Spleen (tissue), 11 donors: ENCODE measurements at regions not wholly inside any gene's neighbourhood (a gene's known extent, or its start where the extent isn't known, plus 50 kb on each side); places are given as distances from the start of the nearest gene placed in this dataset.
A peak's percentile ranks its signal among the peaks of the same experiment; 100 is the strongest.
"Not testable (repeated sequence)": the region's sequence is repeated elsewhere in the genome, so short reads cannot be mapped to it uniquely, and the experiment has no call there.

ENCODE experiments used
- DNase-seq: peaks from one replicate; pipeline ENCODE4 v3.0.0-alpha.2; 2020
- H3K27ac ChIP-seq, 8 donors: fragments of 200-600 bp; sonication (generic) in 7 of 8; 1 replicate in 4 of 8; 2 replicates in 4 of 8; pipeline versions ENCODE4 v1.5.0 to v1.8.0; 2016 to 2021; ENCODE audit warnings: inconsistent platforms in 4 of 8, mild to moderate bottlenecking in 4 of 8, moderate library complexity in 1 of 8
- H3K27me3 ChIP-seq, 7 donors: fragments of 200-600 bp; sonication (generic) in 6 of 7; replicated peaks in 1 of 7; 1 replicate in 4 of 7; 2 replicates in 3 of 7; pipeline versions ENCODE4 v1.5.0 to v1.8.0; 2016 to 2021; ENCODE audit warnings: inconsistent platforms in 3 of 7, mild to moderate bottlenecking in 1 of 7
- H3K36me3 ChIP-seq, 6 donors: fragments of 200-600 bp; sonication (generic) in 5 of 6; 1 replicate in 4 of 6; 2 replicates in 2 of 6; pipeline versions ENCODE4 v1.5.0 to v1.8.0; 2016 to 2021; ENCODE audit warnings: inconsistent platforms in 2 of 6
- H3K4me1 ChIP-seq, 6 donors: fragments of 200-600 bp; sonication (generic) in 5 of 6; 1 replicate in 3 of 6; 2 replicates in 3 of 6; pipeline versions ENCODE4 v1.5.0 to v1.8.0; 2016 to 2021; ENCODE audit warnings: inconsistent platforms in 3 of 6
- H3K4me3 ChIP-seq, 8 donors: fragments of 200-600 bp; sonication (generic) in 7 of 8; 1 replicate in 4 of 8; 2 replicates in 4 of 8; pipeline versions ENCODE4 v1.5.0 to v1.8.0; 2016 to 2021; ENCODE audit warnings: inconsistent platforms in 4 of 8, mild to moderate bottlenecking in 4 of 8, moderate library complexity in 2 of 8
- H3K9me3 ChIP-seq, 8 donors: fragments of 200-600 bp; sonication (generic) in 7 of 8; 1 replicate in 4 of 8; 2 replicates in 4 of 8; pipeline versions ENCODE4 v1.5.0 to v1.8.0; 2016 to 2021; ENCODE audit warnings: inconsistent platforms in 4 of 8
- POLR2A ChIP-seq, 3 donors: fragments of 450-650 bp; IDR thresholded peaks; one replicate each; pipeline ENCODE4 v1.5.1; 2017; ENCODE audit warnings: antibody characterized with exemption in 3 of 3, mild to moderate bottlenecking in 1 of 3
- POLR2AphosphoS5 ChIP-seq, 3 donors: sonication (generic); formaldehyde crosslinking; IDR thresholded peaks; one replicate each; pipeline ENCODE4 v1.5.1; 2017; ENCODE audit warnings: antibody characterized with exemption in 3 of 3
- WGBS, 5 donors: extraction: QIAGEN DNeasy Blood & Tissue Kit in 3 of 5; methylation state at CpG; one replicate each; pipeline versions ENCODE4 v1.1.5 to v1.1.7; 2013 to 2018; 5-methylcytosine and 5-hydroxymethylcytosine counted together
- intact Hi-C: fragments of 100-400 bp; cut with DNase I; formaldehyde crosslinking; loops from one replicate; pipeline ENCODE4 v1.15.0; 2023; ENCODE audit warnings: low total_unique reads
- TF ChIP-seq, protein P1 (sequence below), 11 experiments: fragments of 200-600 bp in 7 of 11; fragments of 450-650 bp in 4 of 11; sonication (generic) in 4 of 11; IDR thresholded peaks in 8 of 11; conservative IDR thresholded peaks in 3 of 11; 1 replicate in 7 of 11; 2 replicates in 4 of 11; pipeline versions ENCODE4 v1.4.0 to v1.8.0; 2016 to 2021; ENCODE audit warnings: antibody characterized with exemption in 11 of 11, inconsistent platforms in 4 of 11, mild to moderate bottlenecking in 1 of 11
- donor health status: healthy with polysubstance abuse.
- donor health status: DM: no; HTN: no; CAD: no; lungs with moderate emphysema.
- donor health status: DM: no; HTN: no; CAD: no.
- donor health status: Bipolar disorder and iron deficiency.
- donor health status: healthy.
- donor health status: DM: no; HTN: no; CAD: no.
- donor health status: DM: yes; HTN: yes; CAD: no.

DNA sequence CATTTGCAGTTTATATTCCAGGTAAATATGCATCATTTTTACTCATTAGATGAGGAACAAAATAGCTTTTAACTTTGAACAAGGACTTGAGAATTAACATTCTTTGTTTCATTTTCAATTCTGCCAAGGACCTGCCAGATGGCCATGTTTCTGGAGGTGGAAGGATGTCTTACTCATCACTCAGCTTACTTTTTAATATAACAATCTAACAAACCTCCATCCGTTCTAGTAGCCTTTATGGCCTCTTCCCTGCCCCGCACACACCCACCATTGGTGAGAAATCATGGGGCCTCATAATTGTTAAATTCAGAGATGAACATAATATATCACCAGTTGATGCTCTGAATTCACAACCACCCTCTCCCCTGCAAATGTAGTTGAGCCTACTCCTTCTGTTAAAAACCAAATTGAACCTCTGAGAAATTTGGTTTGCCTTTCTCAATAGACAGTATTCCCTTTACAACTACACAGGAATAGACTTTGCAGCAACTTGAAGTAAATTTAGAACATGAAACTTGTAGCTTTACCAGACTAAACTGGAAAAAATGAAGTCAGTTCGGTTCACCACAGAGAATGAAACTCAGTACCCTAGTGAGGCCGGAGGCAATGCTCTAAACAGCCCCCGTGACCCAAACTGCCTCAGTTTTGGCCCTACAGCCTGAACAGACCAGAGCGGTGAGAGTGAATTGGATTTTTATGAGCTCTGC, 50.1 kb upstream of the ACSL4 start:
- 55 to 81% (median 68%) methylated on average over 6 of the region's 6 CpGs for whole genome bisulfite sequencing, 5 donors
- intact Hi-C loops, result no loop called here
- no peaks in the 10 kb centered on the region for H3K27me3 ChIP-seq
- no peaks in the 10 kb centered on the region for H3K36me3 ChIP-seq
- DNase-seq, result no peak
- H3K27ac ChIP-seq, result peak overlapping the region in 5 of 8 donors; percentile 1 to 45 (median 18)
- no peaks in the 10 kb centered on the region for H3K9me3 ChIP-seq
- H3K4me3 ChIP-seq, result no peak overlapping the region
- TF ChIP-seq POLR2A (IDR thresholded peaks at IDR 0.05) (no peak), POLR2AphosphoS5 (IDR thresholded peaks at IDR 0.05) (no peak)
- TF ChIP-seq, protein P1, sequence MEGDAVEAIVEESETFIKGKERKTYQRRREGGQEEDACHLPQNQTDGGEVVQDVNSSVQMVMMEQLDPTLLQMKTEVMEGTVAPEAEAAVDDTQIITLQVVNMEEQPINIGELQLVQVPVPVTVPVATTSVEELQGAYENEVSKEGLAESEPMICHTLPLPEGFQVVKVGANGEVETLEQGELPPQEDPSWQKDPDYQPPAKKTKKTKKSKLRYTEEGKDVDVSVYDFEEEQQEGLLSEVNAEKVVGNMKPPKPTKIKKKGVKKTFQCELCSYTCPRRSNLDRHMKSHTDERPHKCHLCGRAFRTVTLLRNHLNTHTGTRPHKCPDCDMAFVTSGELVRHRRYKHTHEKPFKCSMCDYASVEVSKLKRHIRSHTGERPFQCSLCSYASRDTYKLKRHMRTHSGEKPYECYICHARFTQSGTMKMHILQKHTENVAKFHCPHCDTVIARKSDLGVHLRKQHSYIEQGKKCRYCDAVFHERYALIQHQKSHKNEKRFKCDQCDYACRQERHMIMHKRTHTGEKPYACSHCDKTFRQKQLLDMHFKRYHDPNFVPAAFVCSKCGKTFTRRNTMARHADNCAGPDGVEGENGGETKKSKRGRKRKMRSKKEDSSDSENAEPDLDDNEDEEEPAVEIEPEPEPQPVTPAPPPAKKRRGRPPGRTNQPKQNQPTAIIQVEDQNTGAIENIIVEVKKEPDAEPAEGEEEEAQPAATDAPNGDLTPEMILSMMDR (IDR thresholded peaks at IDR 0.05 in 8 of 11, conservative IDR thresholded peaks at IDR 0.05 in 3 of 11), result no peak
- H3K4me1 ChIP-seq, result no peaks in the 10 kb centered on the region

DNA sequence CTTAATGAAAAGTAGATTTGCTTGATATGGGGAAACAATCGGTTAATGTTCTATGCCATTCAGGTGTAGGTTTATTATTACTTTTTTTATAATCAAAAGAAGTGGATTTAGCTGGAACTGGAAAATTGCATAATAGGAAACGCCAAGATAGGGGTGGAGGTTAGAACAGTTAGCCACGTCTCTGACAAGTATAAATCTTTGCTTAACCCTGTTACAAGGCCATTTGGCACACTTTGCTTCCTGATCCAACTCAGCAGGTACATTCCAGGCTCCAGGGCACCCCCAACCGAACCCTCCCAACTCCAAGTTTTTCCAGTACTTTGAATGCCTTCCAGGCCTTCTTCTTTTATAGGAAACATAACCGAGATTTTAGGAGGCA, 50.6 kb upstream of the ACSL4 start:
- no peaks in the 10 kb centered on the region for H3K9me3 ChIP-seq
- WGBS, 5 donors, result 51 to 68% (median 55%) methylated on average over 5 of the region's 5 CpGs
- intact Hi-C loops, result no loop called here
- H3K27ac ChIP-seq, result peak overlapping the region in 5 of 8 donors; percentile 1 to 45 (median 18)
- no peaks in the 10 kb centered on the region for H3K27me3 ChIP-seq
- H3K36me3 ChIP-seq, result no peaks in the 10 kb centered on the region
- TF ChIP-seq POLR2A (IDR thresholded peaks at IDR 0.05) (no peak), POLR2AphosphoS5 (IDR thresholded peaks at IDR 0.05) (no peak)
- TF ChIP-seq, protein P1 (IDR thresholded peaks at IDR 0.05 in 8 of 11, conservative IDR thresholded peaks at IDR 0.05 in 3 of 11), result no peak
- no peaks in the 10 kb centered on the region for H3K4me1 ChIP-seq
- no peak overlapping the region for H3K4me3 ChIP-seq
- DNase-seq, result no peak

DNA sequence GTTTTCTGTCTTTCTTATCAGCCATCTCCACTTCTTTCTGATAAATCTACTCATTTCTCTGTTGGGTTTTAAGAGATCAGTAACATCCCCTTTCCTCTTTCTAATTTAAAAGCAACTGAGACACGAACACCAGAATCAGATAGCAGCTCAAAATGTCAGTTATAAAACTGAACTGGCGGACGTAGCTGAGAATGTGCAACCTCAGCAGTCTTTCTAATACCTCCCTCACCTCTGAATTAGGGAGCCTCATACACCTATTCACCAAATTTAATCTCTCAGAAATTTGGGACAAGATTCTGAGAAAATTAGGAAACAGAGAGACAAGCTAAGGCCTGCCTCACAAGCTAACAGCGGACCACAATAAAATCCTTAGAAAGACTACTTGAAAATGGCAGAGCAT, 52.0 kb upstream of the ACSL4 start:
- TF ChIP-seq POLR2A (IDR thresholded peaks at IDR 0.05) (no peak), POLR2AphosphoS5 (IDR thresholded peaks at IDR 0.05) (no peak)
- TF ChIP-seq, protein P1 (IDR thresholded peaks at IDR 0.05 in 8 of 11, conservative IDR thresholded peaks at IDR 0.05 in 3 of 11), result no peak
- no peak overlapping the region for H3K4me3 ChIP-seq
- H3K27ac ChIP-seq, result no peak overlapping the region
- no peaks in the 10 kb centered on the region for H3K36me3 ChIP-seq
- H3K27me3 ChIP-seq, result no peaks in the 10 kb centered on the region
- H3K9me3 ChIP-seq, result no peaks in the 10 kb centered on the region
- 76 to 94% (median 84%) methylated on average over 4 of the region's 4 CpGs for WGBS, 5 donors
- intact Hi-C loops, result no loop called here
- DNase-seq, result no peak
- H3K4me1 ChIP-seq, result no peaks in the 10 kb centered on the region

DNA sequence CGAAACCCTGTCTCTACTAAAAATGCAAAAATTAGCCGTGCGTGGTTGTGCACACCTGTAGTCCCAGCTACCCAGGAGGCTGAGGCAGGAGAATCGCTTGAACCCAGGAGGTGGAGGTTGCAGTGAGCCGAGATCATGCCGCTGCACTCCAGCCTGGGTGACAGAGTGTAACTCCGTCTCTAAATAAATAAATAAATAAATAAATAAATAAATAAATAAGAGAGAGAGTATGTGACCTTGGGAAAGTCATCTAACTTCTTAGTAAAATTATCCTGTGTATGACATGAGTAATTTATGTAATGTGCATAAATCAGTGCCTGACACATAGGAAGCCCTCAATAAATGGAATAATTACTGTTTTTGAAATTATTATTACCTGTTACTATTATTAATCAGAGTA, 57.5 kb upstream of the ACSL4 start:
- intact Hi-C loops, H3K36me3 ChIP-seq, H3K27me3 ChIP-seq, H3K27ac ChIP-seq, H3K4me3 ChIP-seq, H3K4me1 ChIP-seq, H3K9me3 ChIP-seq, DNase-seq: not testable (repeated sequence)
- WGBS, 5 donors, result 89 to 95% (median 92%) methylated on average over 7 of the region's 7 CpGs

DNA sequence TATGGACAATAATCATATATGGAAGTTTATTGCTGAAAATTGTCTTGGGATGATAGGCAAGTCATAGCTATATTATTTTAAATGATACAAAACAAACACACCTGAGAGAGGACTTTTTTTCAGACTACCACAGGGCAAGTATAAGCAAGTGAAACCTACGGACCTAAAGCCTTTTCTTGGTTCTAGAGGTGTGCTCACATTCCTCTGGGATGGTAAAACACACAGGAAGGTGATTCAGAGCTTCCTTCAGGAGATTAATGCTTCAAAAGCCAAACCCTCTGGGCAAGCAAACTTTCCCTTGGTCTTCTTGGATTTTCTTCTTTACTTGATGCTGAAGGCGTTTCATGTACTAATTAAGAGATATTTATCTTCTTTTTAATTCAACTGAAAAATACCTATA, 60.1 kb upstream of the ACSL4 start:
- 61 to 98% (median 85%) methylated on average over 2 of the region's 2 CpGs for WGBS, 5 donors
- Histone ChIP-seq H3K4me1 (no peaks in the 10 kb centered on the region), H3K27ac (no peak overlapping the region), H3K9me3 (no peaks in the 10 kb centered on the region), H3K27me3 (no peaks in the 10 kb centered on the region), H3K36me3 (no peaks in the 10 kb centered on the region), H3K4me3 (no peak overlapping the region)
- no peak for TF ChIP-seq POLR2A (IDR thresholded peaks at IDR 0.05)
- no peak for TF ChIP-seq POLR2AphosphoS5 (IDR thresholded peaks at IDR 0.05)
- TF ChIP-seq, protein P1 (IDR thresholded peaks at IDR 0.05 in 8 of 11, conservative IDR thresholded peaks at IDR 0.05 in 3 of 11), result no peak
- DNase-seq, result no peak
- intact Hi-C loops, result no loop called here
